ENCODE measurements at regions not wholly inside any gene's neighbourhood (a gene's known extent, or its start where the extent isn't known, plus 50 kb on each side); places are given as distances from the start of the nearest gene placed in this dataset.

- H4K5ac ChIP-seq (ENCODE audit: insufficient read length, low read depth, low read length) = no peak overlapping the region
- H2AFZ ChIP-seq (ENCODE audit: low read length) = no peak overlapping the region
- ChIA-PET CTCF (ENCODE audit: partially characterized antibody) (interaction anchor here (1.0 to 1.5 kb wide), 4 partner anchors 11 to 148 kb away, joined by 3 to 6 read pairs (median 4); no protein-coding TSS in a partner anchor), POLR2A (ENCODE audit: partially characterized antibody) (interaction anchor here (0.6 kb wide), 1 partner anchor 12 kb away, joined by 4 read pairs; no protein-coding TSS in a partner anchor)
- H3K36me3 ChIP-seq (ENCODE audit: control insufficient read depth in 2 of 4, insufficient read depth in 4 of 4, low read length in 3 of 4) = no peaks in the 10 kb centered on the region
- H2BK12ac ChIP-seq (ENCODE audit: low read depth, low read length) = 0 out of 2 replicates have a peak overlapping the region, but pooled peaks have one; percentile 6
- no peak overlapping the region for H3K9ac ChIP-seq (replicated peaks in 1 of 4; ENCODE audit: extremely low read depth in 1 of 4, low read depth in 3 of 4, low read length in 3 of 4)
- H2BK120ac ChIP-seq (replicated peaks; ENCODE audit: low read depth, low read length) = no peak overlapping the region
- H3K14ac ChIP-seq (ENCODE audit: insufficient read length) = no peak overlapping the region
- H3K79me1 ChIP-seq (ENCODE audit: low read depth, low read length) = no peaks in the 10 kb centered on the region
- no peak overlapping the region for H2BK20ac ChIP-seq (ENCODE audit: low read length)
- no peak overlapping the region for H3K18ac ChIP-seq (ENCODE audit: extremely low read depth, low read length)
- H3K79me2 ChIP-seq (ENCODE audit: control insufficient read depth in 1 of 2, insufficient read depth in 2 of 2, low read length in 2 of 2) = no peaks in the 10 kb centered on the region
- H3K4ac ChIP-seq (replicated peaks; ENCODE audit: insufficient read length, low read depth, low read length) = no peak overlapping the region
- H3K4me1 ChIP-seq (replicated peaks in 1 of 4; ENCODE audit: control insufficient read depth in 3 of 4, insufficient read depth in 4 of 4, low read length in 3 of 4) = no peaks in the 10 kb centered on the region
- no peak overlapping the region for H3K4me3 ChIP-seq (ENCODE audit: extremely low read depth in 1 of 4, insufficient read depth in 2 of 4, low read depth in 3 of 4, low read length in 4 of 4)
- 0 out of 2 replicates have a peak overlapping the region, but pooled peaks have one; percentile 29 for H2BK15ac ChIP-seq (ENCODE audit: low read length)
- H3K27me3 ChIP-seq (replicated peaks in 1 of 4; ENCODE audit: control insufficient read depth in 3 of 4, extremely low read depth in 1 of 4, insufficient read depth in 3 of 4, low read length in 3 of 4) = no peaks in the 10 kb centered on the region; a peak in 1 of 7 replicates
- no peaks in the 10 kb centered on the region for H3K23me2 ChIP-seq (ENCODE audit: low read depth, low read length)
- DNase-seq (ENCODE audit: low read depth in 1 of 2, low spot score in 2 of 2) = no peak
- H4K8ac ChIP-seq (ENCODE audit: extremely low read depth, insufficient read depth, low read length) = no peak overlapping the region
- FAIRE-seq = no peak
- H4K91ac ChIP-seq (replicated peaks; ENCODE audit: insufficient read length, low read length) = no peak overlapping the region
- no peaks in the 10 kb centered on the region for H3K9me3 ChIP-seq (ENCODE audit: insufficient read depth in 2 of 2, low read depth in 1 of 2, low read length in 1 of 2)
- 90% methylated on average over 11 of the region's 11 CpGs; no CpG with 5 or more reads in 1 of the 2 experiments for WGBS, 2 experiments (ENCODE audit: extremely low coverage in 1 of 2, insufficient coverage in 1 of 2, insufficient read length in 1 of 2, insufficient replicate concordance in 2 of 2, low coverage in 1 of 2, low lambda C conversion rate in 2 of 2, missing lambda C conversion rate in 1 of 2)
- no peak overlapping the region for H3K27ac ChIP-seq (ENCODE audit: low read depth, low read length)
- no peak overlapping the region for H3K23ac ChIP-seq (ENCODE audit: insufficient read length)
- no peak overlapping the region for H2AK5ac ChIP-seq (ENCODE audit: low read depth, low read length)
- no peaks in the 10 kb centered on the region for H4K20me1 ChIP-seq (replicated peaks in 1 of 2; ENCODE audit: control insufficient read depth in 1 of 2, insufficient read depth in 2 of 2, low read length in 2 of 2)
- no peak for TF ChIP-seq CBX5 (IDR thresholded peaks at IDR 0.05; ENCODE audit: low read depth, low read length)
- no peak for TF ChIP-seq ATF3 (IDR thresholded peaks at IDR 0.05; ENCODE audit: insufficient read depth, low read depth, low read length)
- TF ChIP-seq RAD21 (IDR thresholded peaks at IDR 0.05 in 1 of 2, conservative IDR thresholded peaks at IDR 0.05 in 1 of 2; ENCODE audit: low read depth in 2 of 2, low read length in 2 of 2) = 0 out of 4 replicates have a peak, but pooled peaks of 1 of the 2 experiments have one; percentile 10
- no peak for TF ChIP-seq MAX (IDR thresholded peaks at IDR 0.05)
- no peak for TF ChIP-seq ASH2L (IDR thresholded peaks at IDR 0.05; ENCODE audit: low read length)
- no peak for TF ChIP-seq POLR2AphosphoS5 (IDR thresholded peaks at IDR 0.05; ENCODE audit: low read depth, low read length)
- TF ChIP-seq RFX5 (IDR thresholded peaks at IDR 0.05; ENCODE audit: borderline replicate concordance, low read depth, low read length) = no peak
- TF ChIP-seq GTF2F1 (IDR thresholded peaks at IDR 0.05; ENCODE audit: borderline replicate concordance, low read depth, low read length) = no peak
- no peak overlapping the region for H3K4me2 ChIP-seq (ENCODE audit: insufficient read depth in 1 of 2, low read depth in 2 of 2, low read length in 2 of 2)
- no peak overlapping the region for H3K56ac ChIP-seq (replicated peaks; ENCODE audit: insufficient read length, low read depth, low read length)
- no peak overlapping the region for H2BK5ac ChIP-seq (ENCODE audit: low read depth, low read length)
Observed at GRCh38 chr14:96727980-96728717, 69.0 kb upstream of the VRK1 start.
